ENCODE measurements at regions not wholly inside any gene's neighbourhood (a gene's known extent, or its start where the extent isn't known, plus 50 kb on each side); places are given as distances from the start of the nearest gene placed in this dataset.

DNA sequence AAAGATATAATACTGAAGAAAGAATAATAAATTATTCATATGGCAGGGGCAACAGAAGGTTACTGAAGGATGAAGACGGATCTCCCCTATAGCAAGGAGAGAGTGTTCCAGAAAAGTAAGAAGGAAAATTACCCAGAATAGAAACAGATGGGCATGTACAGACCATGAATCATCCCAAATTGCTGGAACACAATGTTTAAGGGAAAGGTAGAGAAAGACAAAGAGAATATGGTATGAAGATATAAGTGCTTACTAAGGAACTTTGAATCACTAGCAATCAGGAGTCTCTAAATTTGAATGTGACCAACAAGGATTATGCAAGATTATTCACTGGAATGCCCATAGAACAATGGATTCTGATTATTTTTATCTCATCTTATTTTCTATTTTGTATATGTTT, 375.4 kb downstream of the COL11A1 start:
- H3K4me3 ChIP-seq (ENCODE audit: low read length in 2 of 2), result no peak overlapping the region
- no peaks in the 10 kb centered on the region for H3K36me3 ChIP-seq (ENCODE audit: insufficient read depth, low read length)
- ChIA-PET CTCF (ENCODE audit: partially characterized antibody) (no interaction called here), POLR2A (ENCODE audit: partially characterized antibody) (no interaction called here)
- H3K27me3 ChIP-seq (ENCODE audit: insufficient read depth, low read length), result no peaks in the 10 kb centered on the region
- Mint-ChIP-seq H3K36me3 (no peaks in the 10 kb centered on the region), H3K27ac (no peak overlapping the region), H3K9me3 (peaks cover 0 to 4% (median 0%) of the 10 kb centered on the region in 8 donors), H3K4me3 (no peak overlapping the region), H3K27me3 (no peaks in the 10 kb centered on the region), H3K4me1 (no peaks in the 10 kb centered on the region)
- H3K27ac ChIP-seq (ENCODE audit: low read depth, low read length), result no peak overlapping the region
- H3K9me3 ChIP-seq (ENCODE audit: control insufficient read depth in 1 of 2, low read length in 2 of 2), result no peaks in the 10 kb centered on the region
- no peaks in the 10 kb centered on the region for H3K4me1 ChIP-seq (ENCODE audit: insufficient read depth, low read length)
- intact Hi-C loops (cut with micrococcal nuclease), result no loop called here
- DNase-seq, result no peak

DNA sequence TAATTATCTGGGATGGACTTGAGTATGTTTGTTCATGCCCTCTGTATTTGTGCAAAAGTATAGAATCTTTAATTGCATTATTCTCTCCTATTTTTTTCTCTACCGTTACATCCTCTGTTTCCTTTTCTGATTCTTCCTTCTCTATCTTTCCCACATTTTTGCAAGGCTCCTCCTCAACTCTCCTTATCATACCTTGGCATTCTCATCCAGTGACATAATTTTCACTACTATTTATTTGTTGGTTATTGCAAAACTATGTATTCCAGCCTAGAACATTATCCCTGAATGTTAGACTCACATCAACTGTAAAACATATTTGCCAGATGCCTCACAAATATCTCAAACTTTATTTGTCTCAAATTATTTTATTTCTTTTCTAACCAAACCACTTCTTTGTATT, 381.9 kb downstream of the COL11A1 start:
- Mint-ChIP-seq H3K27ac (no peak overlapping the region), H3K4me1 (no peaks in the 10 kb centered on the region), H3K27me3 (no peaks in the 10 kb centered on the region), H3K4me3 (no peak overlapping the region), H3K9me3 (peaks cover 0 to 4% (median 0%) of the 10 kb centered on the region in 8 donors), H3K36me3 (no peaks in the 10 kb centered on the region)
- ChIA-PET POLR2A (ENCODE audit: partially characterized antibody) (no interaction called here), CTCF (ENCODE audit: partially characterized antibody) (no interaction called here)
- Histone ChIP-seq H3K27ac (ENCODE audit: low read depth, low read length) (no peak overlapping the region), H3K4me1 (ENCODE audit: insufficient read depth, low read length) (no peaks in the 10 kb centered on the region), H3K27me3 (ENCODE audit: insufficient read depth, low read length) (no peaks in the 10 kb centered on the region), H3K9me3 (ENCODE audit: control insufficient read depth in 1 of 2, low read length in 2 of 2) (no peaks in the 10 kb centered on the region), H3K4me3 (ENCODE audit: low read length in 2 of 2) (no peak overlapping the region), H3K36me3 (ENCODE audit: insufficient read depth, low read length) (no peaks in the 10 kb centered on the region)
- DNase-seq, result no peak
- intact Hi-C loops (cut with micrococcal nuclease), result no loop called here

DNA sequence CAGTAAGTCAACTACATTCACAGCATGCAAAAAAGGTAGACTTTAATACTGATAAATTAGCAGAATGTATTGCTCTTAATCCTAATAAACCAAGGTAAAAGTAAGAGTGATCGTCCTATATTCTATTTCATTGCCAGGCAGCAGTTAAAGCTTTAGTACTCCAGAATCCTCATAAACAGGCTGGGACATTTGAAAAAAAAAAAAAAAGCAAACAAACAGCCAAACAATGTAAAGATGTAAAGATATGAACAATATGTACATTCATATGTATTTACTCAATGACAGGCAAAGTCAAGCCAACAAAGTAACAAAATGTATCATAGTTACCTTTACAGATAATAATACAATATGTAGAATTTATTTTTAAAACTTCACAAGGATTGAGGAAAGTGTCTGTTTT, 383.6 kb downstream of the COL11A1 start:
- no peak overlapping the region for H3K4me3 Mint-ChIP-seq
- H3K27me3 ChIP-seq (ENCODE audit: insufficient read depth, low read length), result no peaks in the 10 kb centered on the region
- no peak overlapping the region for H3K27ac ChIP-seq (ENCODE audit: low read depth, low read length)
- no peaks in the 10 kb centered on the region for H3K36me3 Mint-ChIP-seq
- CTCF ChIA-PET (ENCODE audit: partially characterized antibody), result no interaction called here
- no peaks in the 10 kb centered on the region for H3K4me1 ChIP-seq (ENCODE audit: insufficient read depth, low read length)
- no peaks in the 10 kb centered on the region for H3K27me3 Mint-ChIP-seq
- no peaks in the 10 kb centered on the region for H3K4me1 Mint-ChIP-seq
- no peak overlapping the region for H3K27ac Mint-ChIP-seq
- POLR2A ChIA-PET (ENCODE audit: partially characterized antibody), result no interaction called here
- H3K9me3 ChIP-seq (ENCODE audit: control insufficient read depth in 1 of 2, low read length in 2 of 2), result no peaks in the 10 kb centered on the region
- H3K36me3 ChIP-seq (ENCODE audit: insufficient read depth, low read length), result no peaks in the 10 kb centered on the region
- intact Hi-C loops (cut with micrococcal nuclease), result no loop called here
- H3K9me3 Mint-ChIP-seq, result peaks cover 0 to 4% (median 0%) of the 10 kb centered on the region in 8 donors
- H3K4me3 ChIP-seq (ENCODE audit: low read length in 2 of 2), result no peak overlapping the region
- DNase-seq, result no peak

DNA sequence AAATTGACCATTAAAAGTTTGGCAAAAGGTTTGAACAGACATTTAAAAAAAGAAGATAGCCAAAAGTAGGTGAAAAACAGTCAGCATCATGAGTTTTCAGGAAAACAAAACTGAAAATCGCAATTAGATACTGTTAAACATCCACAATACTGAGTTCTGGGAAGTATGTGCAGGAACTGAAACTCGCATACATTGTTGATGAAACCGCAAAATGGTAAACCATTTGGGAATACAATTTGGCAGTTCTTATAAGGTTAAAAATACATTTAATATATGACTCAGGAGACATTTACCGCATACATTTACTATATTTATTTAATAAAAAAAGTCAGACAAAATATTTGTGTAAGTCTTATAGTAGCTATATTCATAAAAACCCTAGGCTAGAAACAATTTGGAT, 393.2 kb downstream of the COL11A1 start:
- CTCF ChIA-PET (ENCODE audit: partially characterized antibody), result no interaction called here
- POLR2A ChIA-PET (ENCODE audit: partially characterized antibody), result no interaction called here
- no peaks in the 10 kb centered on the region for H3K4me1 Mint-ChIP-seq
- no peak overlapping the region for H3K4me3 Mint-ChIP-seq
- no peaks in the 10 kb centered on the region for H3K36me3 Mint-ChIP-seq
- Histone ChIP-seq H3K4me3 (ENCODE audit: low read length in 2 of 2) (no peak overlapping the region), H3K36me3 (ENCODE audit: insufficient read depth, low read length) (no peaks in the 10 kb centered on the region), H3K9me3 (ENCODE audit: control insufficient read depth in 1 of 2, low read length in 2 of 2) (no peaks in the 10 kb centered on the region), H3K27ac (ENCODE audit: low read depth, low read length) (no peak overlapping the region), H3K4me1 (ENCODE audit: insufficient read depth, low read length) (no peaks in the 10 kb centered on the region), H3K27me3 (ENCODE audit: insufficient read depth, low read length) (no peaks in the 10 kb centered on the region)
- no peaks in the 10 kb centered on the region for H3K9me3 Mint-ChIP-seq
- intact Hi-C loops (cut with micrococcal nuclease), result no loop called here
- DNase-seq, result no peak
- H3K27me3 Mint-ChIP-seq, result no peaks in the 10 kb centered on the region
- H3K27ac Mint-ChIP-seq, result no peak overlapping the region

DNA sequence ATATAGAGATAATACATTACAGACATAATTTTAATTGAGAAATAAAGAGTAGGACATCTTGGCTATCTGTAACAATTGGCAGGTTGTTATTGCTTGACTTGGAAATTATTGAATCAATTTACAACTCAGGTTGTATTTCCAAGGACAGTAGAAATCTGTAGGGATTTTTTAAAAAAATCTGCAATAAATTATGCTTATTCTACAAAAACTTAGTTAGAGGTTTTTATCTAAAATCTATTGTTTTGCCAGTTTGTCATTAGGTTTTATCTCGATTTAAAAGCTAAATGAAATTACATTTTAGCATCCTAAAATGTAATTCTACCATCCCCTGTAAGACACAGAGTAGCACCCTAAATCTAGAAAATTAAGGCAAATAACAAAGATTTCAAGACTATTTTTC, 408.8 kb downstream of the COL11A1 start:
- no peaks in the 10 kb centered on the region for H3K9me3 ChIP-seq (ENCODE audit: control insufficient read depth in 1 of 2, low read length in 2 of 2)
- H3K4me1 ChIP-seq (ENCODE audit: insufficient read depth, low read length), result no peaks in the 10 kb centered on the region
- ChIA-PET POLR2A (ENCODE audit: partially characterized antibody) (no interaction called here), CTCF (ENCODE audit: partially characterized antibody) (no interaction called here)
- DNase-seq, result no peak
- Mint-ChIP-seq H3K4me1 (no peaks in the 10 kb centered on the region), H3K9me3 (peaks cover 0 to 8% (median 0%) of the 10 kb centered on the region in 8 donors), H3K27me3 (no peaks in the 10 kb centered on the region), H3K27ac (no peak overlapping the region), H3K4me3 (no peak overlapping the region), H3K36me3 (no peaks in the 10 kb centered on the region)
- no peak overlapping the region for H3K27ac ChIP-seq (ENCODE audit: low read depth, low read length)
- no peak overlapping the region for H3K4me3 ChIP-seq (ENCODE audit: low read length in 2 of 2)
- H3K36me3 ChIP-seq (ENCODE audit: insufficient read depth, low read length), result no peaks in the 10 kb centered on the region
- H3K27me3 ChIP-seq (ENCODE audit: insufficient read depth, low read length), result no peaks in the 10 kb centered on the region
- intact Hi-C loops (cut with micrococcal nuclease), result no loop called here

DNA sequence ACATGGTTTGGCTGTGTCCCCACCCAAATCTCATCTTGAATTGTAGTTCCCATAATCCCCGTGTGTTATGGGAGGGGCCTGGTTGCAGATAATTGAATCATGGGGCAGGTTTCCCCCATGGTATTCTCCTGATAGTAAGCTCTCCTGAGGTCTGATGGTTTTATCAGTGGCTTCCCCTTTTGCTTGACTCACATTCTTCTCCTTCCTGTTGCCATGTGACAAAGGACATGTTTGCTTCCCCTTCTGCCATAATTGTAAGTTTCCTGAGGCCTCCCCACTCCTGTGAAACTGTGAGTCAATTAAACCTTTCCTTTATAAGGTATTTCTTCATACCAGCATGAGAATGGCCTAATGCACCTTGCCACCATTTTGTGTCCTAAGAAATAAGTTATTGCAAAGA, 415.0 kb downstream of the COL11A1 start:
- Histone ChIP-seq H3K9me3 (ENCODE audit: control insufficient read depth in 1 of 2, low read length in 2 of 2) (no peaks in the 10 kb centered on the region), H3K4me3 (ENCODE audit: low read length in 2 of 2) (no peak overlapping the region), H3K27ac (ENCODE audit: low read depth, low read length) (no peak overlapping the region), H3K4me1 (ENCODE audit: insufficient read depth, low read length) (no peaks in the 10 kb centered on the region), H3K27me3 (ENCODE audit: insufficient read depth, low read length) (no peaks in the 10 kb centered on the region), H3K36me3 (ENCODE audit: insufficient read depth, low read length) (no peaks in the 10 kb centered on the region)
- Mint-ChIP-seq H3K4me3 (no peak overlapping the region), H3K36me3 (no peaks in the 10 kb centered on the region), H3K27me3 (no peaks in the 10 kb centered on the region), H3K4me1 (no peaks in the 10 kb centered on the region), H3K27ac (no peak overlapping the region), H3K9me3 (peaks cover 0 to 12% (median 4%) of the 10 kb centered on the region in 8 donors)
- POLR2A ChIA-PET (ENCODE audit: partially characterized antibody), result no interaction called here
- CTCF ChIA-PET (ENCODE audit: partially characterized antibody), result no interaction called here
- no peak for DNase-seq
- intact Hi-C loops (cut with micrococcal nuclease), result no loop called here

DNA sequence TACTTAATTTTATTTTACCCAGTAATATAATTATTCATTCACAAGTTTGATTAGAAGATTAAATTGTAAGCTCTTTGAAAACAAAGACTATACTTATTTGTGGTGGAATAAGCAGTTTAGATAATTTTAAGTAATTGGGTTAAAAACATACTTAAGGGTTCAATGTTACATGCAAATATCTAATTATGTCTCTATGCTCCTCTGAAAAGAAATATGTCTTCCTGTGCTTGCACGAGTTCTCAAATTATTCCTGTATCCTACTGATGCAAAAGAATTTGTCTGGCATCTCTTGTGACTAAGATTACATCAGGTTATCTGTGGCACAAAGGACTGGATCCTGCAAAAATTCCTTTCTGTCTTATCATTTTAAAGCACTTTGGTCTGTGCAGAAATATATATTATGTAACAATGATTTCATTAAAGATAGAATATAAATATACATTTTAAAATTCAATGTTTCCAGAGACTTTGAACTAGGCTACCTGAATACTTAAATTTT, 416.7 kb downstream of the COL11A1 start:
- no peak overlapping the region for H3K27ac Mint-ChIP-seq
- no peaks in the 10 kb centered on the region for H3K36me3 ChIP-seq (ENCODE audit: insufficient read depth, low read length)
- H3K4me1 Mint-ChIP-seq, result no peaks in the 10 kb centered on the region
- H3K4me3 Mint-ChIP-seq, result no peak overlapping the region
- H3K36me3 Mint-ChIP-seq, result no peaks in the 10 kb centered on the region
- DNase-seq, result no peak
- ChIA-PET CTCF (ENCODE audit: partially characterized antibody) (no interaction called here), POLR2A (ENCODE audit: partially characterized antibody) (no interaction called here)
- no peaks in the 10 kb centered on the region for H3K27me3 ChIP-seq (ENCODE audit: insufficient read depth, low read length)
- H3K4me3 ChIP-seq (ENCODE audit: low read length in 2 of 2), result no peak overlapping the region
- intact Hi-C loops (cut with micrococcal nuclease), result no loop called here
- no peaks in the 10 kb centered on the region for H3K27me3 Mint-ChIP-seq
- peaks cover 0 to 16% (median 4%) of the 10 kb centered on the region in 8 donors for H3K9me3 Mint-ChIP-seq
- no peaks in the 10 kb centered on the region for H3K4me1 ChIP-seq (ENCODE audit: insufficient read depth, low read length)
- H3K27ac ChIP-seq (ENCODE audit: low read depth, low read length), result no peak overlapping the region
- H3K9me3 ChIP-seq (ENCODE audit: control insufficient read depth in 1 of 2, low read length in 2 of 2), result no peaks in the 10 kb centered on the region

DNA sequence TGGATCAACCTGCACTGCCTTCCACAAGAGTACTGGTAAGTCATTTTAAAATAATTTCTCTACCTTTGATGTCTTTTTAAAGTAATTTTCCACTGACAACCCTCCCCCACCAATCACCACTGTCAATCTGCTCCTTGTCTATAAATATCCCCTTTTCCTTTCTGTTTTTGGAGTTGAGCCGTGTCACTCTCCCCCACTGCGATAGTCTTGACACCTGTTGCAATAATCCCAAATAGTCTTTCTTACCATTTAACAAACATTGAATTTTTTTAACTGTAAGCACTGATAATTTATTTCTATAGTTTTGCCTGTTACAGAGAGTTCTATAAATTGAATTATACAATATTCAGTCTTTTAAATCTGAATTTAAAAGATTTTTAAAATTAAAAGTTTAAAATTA, 420.9 kb downstream of the COL11A1 start:
- Histone ChIP-seq H3K4me3 (ENCODE audit: low read length in 2 of 2) (no peak overlapping the region), H3K9me3 (ENCODE audit: control insufficient read depth in 1 of 2, low read length in 2 of 2) (no peaks in the 10 kb centered on the region), H3K36me3 (ENCODE audit: insufficient read depth, low read length) (no peaks in the 10 kb centered on the region), H3K27me3 (ENCODE audit: insufficient read depth, low read length) (no peaks in the 10 kb centered on the region), H3K27ac (ENCODE audit: low read depth, low read length) (no peak overlapping the region), H3K4me1 (ENCODE audit: insufficient read depth, low read length) (no peaks in the 10 kb centered on the region)
- Mint-ChIP-seq H3K27ac (no peak overlapping the region), H3K27me3 (no peaks in the 10 kb centered on the region), H3K4me1 (no peaks in the 10 kb centered on the region), H3K36me3 (no peaks in the 10 kb centered on the region), H3K9me3 (peaks cover 0 to 14% (median under 1%) of the 10 kb centered on the region in 8 donors), H3K4me3 (no peak overlapping the region)
- ChIA-PET POLR2A (ENCODE audit: partially characterized antibody) (no interaction called here), CTCF (ENCODE audit: partially characterized antibody) (no interaction called here)
- intact Hi-C loops (cut with micrococcal nuclease), result no loop called here
- DNase-seq, result no peak
